UCSD-AML1 (cell line): ENCODE measurements at regions not wholly inside any gene's neighbourhood (a gene's known extent, or its start where the extent isn't known, plus 50 kb on each side); places are given as distances from the start of the nearest gene placed in this dataset.
"Not testable (repeated sequence)": the region's sequence is repeated elsewhere in the genome, so short reads cannot be mapped to it uniquely, and the experiment has no call there.

Source experiments
- DNase-seq: peaks from one replicate; lab custom pipeline; 2025; ENCODE audit not compliant: unreplicated experiment; lab: John Stamatoyannopoulos, UW

- no peak for DNase-seq
These were observed 146.6 kb downstream of the USP22 start for GRCh38 chr17:20896153-20896649.

- not testable (repeated sequence) for DNase-seq
These were observed 144.1 kb downstream of the USP22 start for GRCh38 chr17:20898726-20899125.

GRCh38 chr17:20902496-20902895 is 140.3 kb downstream of the USP22 start:
- not testable (repeated sequence) for DNase-seq

- DNase-seq, result not testable (repeated sequence)
These were observed 139.3 kb downstream of the USP22 start for GRCh38 chr17:20903549-20903948.

- DNase-seq, result no peak
These were observed 134.2 kb downstream of the USP22 start for GRCh38 chr17:20908313-20909267.

GRCh38 chr17:20914658-20915057 is 128.2 kb downstream of the USP22 start:
- DNase-seq, result no peak

- no peak for DNase-seq
These were observed 126.4 kb downstream of the USP22 start for GRCh38 chr17:20916383-20916782.

GRCh38 chr17:20917610-20918306 is 125.1 kb downstream of the USP22 start:
- not testable (repeated sequence) for DNase-seq

- no peak for DNase-seq
These were observed 122.6 kb downstream of the USP22 start for GRCh38 chr17:20920095-20920814.

- DNase-seq, result no peak
These were observed 122.0 kb downstream of the USP22 start for GRCh38 chr17:20920815-20921199.

- no peak for DNase-seq
These were observed 120.6 kb downstream of the USP22 start for GRCh38 chr17:20922128-20922670.

GRCh38 chr17:20924306-20924705 is 118.5 kb downstream of the USP22 start:
- DNase-seq, result no peak

- no peak for DNase-seq
These were observed 117.7 kb downstream of the USP22 start for GRCh38 chr17:20925091-20925490.

GRCh38 chr17:20925954-20926353 is 116.9 kb downstream of the USP22 start:
- DNase-seq, result no peak

GRCh38 chr17:20926532-20926931 is 116.3 kb downstream of the USP22 start:
- DNase-seq, result no peak

GRCh38 chr17:20927308-20927977 is 115.4 kb downstream of the USP22 start:
- no peak for DNase-seq

GRCh38 chr17:20929334-20929733 is 113.5 kb downstream of the USP22 start:
- no peak for DNase-seq

- no peak for DNase-seq
These were observed 112.6 kb downstream of the USP22 start for GRCh38 chr17:20930081-20930760.

- DNase-seq, result not testable (repeated sequence)
These were observed 109.8 kb downstream of the USP22 start for GRCh38 chr17:20933040-20933439.

- DNase-seq, result no peak
These were observed 108.5 kb downstream of the USP22 start for GRCh38 chr17:20934288-20934687.
